HG03159 (cell line): ENCODE measurements at regions not wholly inside any gene's neighbourhood (a gene's known extent, or its start where the extent isn't known, plus 50 kb on each side); places are given as distances from the start of the nearest gene placed in this dataset.

Source experiments
- ATAC-seq: cut with Tn5 transposase; IDR thresholded peaks from one replicate; pipeline ENCODE4 v1.9.1; 2021; ENCODE audit warnings: mild to moderate bottlenecking, moderate library complexity; ENCODE audit not compliant: unreplicated experiment

- no peak for ATAC-seq
Observed at GRCh38 chr2:122206101-122206500, 450.6 kb downstream of the TSN start.

- ATAC-seq = no peak
Observed at GRCh38 chr2:122209377-122209776, 453.9 kb downstream of the TSN start.

GRCh38 chr2:122210065-122210464, 454.6 kb downstream of the TSN start:
- no peak for ATAC-seq

- no peak for ATAC-seq
Observed at GRCh38 chr2:122210898-122211856, 455.7 kb downstream of the TSN start.

GRCh38 chr2:122213312-122213711, 457.9 kb downstream of the TSN start:
- ATAC-seq = no peak

GRCh38 chr2:122216071-122216470, 460.6 kb downstream of the TSN start:
- ATAC-seq = no peak

- ATAC-seq = no peak
Observed at GRCh38 chr2:122216901-122217300, 461.4 kb downstream of the TSN start.

GRCh38 chr2:122218596-122218995, 463.1 kb downstream of the TSN start:
- no peak for ATAC-seq

- ATAC-seq = no peak
Observed at GRCh38 chr2:122219504-122219903, 464.1 kb downstream of the TSN start.

GRCh38 chr2:122221665-122222064, 466.2 kb downstream of the TSN start:
- ATAC-seq = no peak

- no peak for ATAC-seq
Observed at GRCh38 chr2:122231296-122231695, 475.8 kb downstream of the TSN start.

GRCh38 chr2:122233372-122233771, 477.9 kb downstream of the TSN start:
- ATAC-seq = no peak

- ATAC-seq = no peak
Observed at GRCh38 chr2:122236152-122236874, 480.9 kb downstream of the TSN start.

GRCh38 chr2:122236925-122237324, 481.5 kb downstream of the TSN start:
- ATAC-seq = no peak

- ATAC-seq = no peak
Observed at GRCh38 chr2:122237450-122237849, 482.0 kb downstream of the TSN start.

- ATAC-seq = no peak
Observed at GRCh38 chr2:122238006-122238559, 482.6 kb downstream of the TSN start.

- no peak for ATAC-seq
Observed at GRCh38 chr2:122239440-122239839, 484.0 kb downstream of the TSN start.

GRCh38 chr2:122244598-122245229, 489.3 kb downstream of the TSN start:
- ATAC-seq = no peak

- no peak for ATAC-seq
Observed at GRCh38 chr2:122249673-122250072, 494.2 kb downstream of the TSN start.

GRCh38 chr2:122251158-122251557, 495.7 kb downstream of the TSN start:
- ATAC-seq = no peak

- ATAC-seq = no peak
Observed at GRCh38 chr2:122251566-122251965, 496.1 kb downstream of the TSN start.
